Stimulated activated CD4-positive, alpha-beta T cell treated with anti-CD3 and anti-CD28 coated beads, Interleukin-2, amount 100 ng/mL, for 24 hours (primary cell): ENCODE measurements at regions not wholly inside any gene's neighbourhood (a gene's known extent, or its start where the extent isn't known, plus 50 kb on each side); places are given as distances from the start of the nearest gene placed in this dataset.
"Not testable (repeated sequence)": the region's sequence is repeated elsewhere in the genome, so short reads cannot be mapped to it uniquely, and the experiment has no call there.

Experiments
- DNase-seq, 2 donors: peaks; one replicate each; pipeline ENCODE4 v3.0.0-alpha.2; 2020

DNA sequence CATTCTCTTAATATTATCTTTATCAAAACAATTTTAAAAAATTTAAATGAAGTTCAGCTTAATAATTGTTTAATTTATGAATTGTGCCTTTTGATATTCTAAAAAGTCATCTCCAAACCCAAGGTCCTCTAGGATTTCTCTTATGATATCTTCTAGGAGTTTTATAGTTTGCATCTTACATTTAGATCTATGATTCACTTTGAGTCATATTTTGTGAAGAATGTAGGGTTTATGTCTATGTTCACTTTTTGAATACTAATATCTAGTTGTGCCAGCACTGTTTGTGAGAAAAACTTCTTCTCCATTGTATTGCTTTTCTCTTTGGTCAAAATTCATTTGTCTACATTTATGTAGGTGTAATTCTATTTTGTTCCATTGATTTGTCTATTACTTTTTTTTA, 1068.4 kb upstream of the SPRY2 start:
- DNase-seq: no peak

GRCh38 chr13:81408647-81409046, 1067.7 kb upstream of the SPRY2 start:
- no peak for DNase-seq

- DNase-seq: no peak
These were observed 1065.8 kb upstream of the SPRY2 start for GRCh38 chr13:81406639-81407292.

- DNase-seq: no peak
These were observed 1065.1 kb upstream of the SPRY2 start for GRCh38 chr13:81406022-81406421.

GRCh38 chr13:81396192-81396591, 1055.3 kb upstream of the SPRY2 start:
- no peak for DNase-seq

GRCh38 chr13:81395368-81395767, 1054.4 kb upstream of the SPRY2 start:
- DNase-seq: no peak

- DNase-seq: no peak
These were observed 1053.7 kb upstream of the SPRY2 start for GRCh38 chr13:81394640-81395039.

- no peak for DNase-seq
These were observed 1052.8 kb upstream of the SPRY2 start for GRCh38 chr13:81393721-81394120.

GRCh38 chr13:81393110-81393509, 1052.2 kb upstream of the SPRY2 start:
- no peak for DNase-seq

- DNase-seq: no peak
These were observed 1047.5 kb upstream of the SPRY2 start for GRCh38 chr13:81388400-81388799.

GRCh38 chr13:81383444-81383843, 1042.5 kb upstream of the SPRY2 start:
- no peak for DNase-seq

GRCh38 chr13:81382246-81382645, 1041.3 kb upstream of the SPRY2 start:
- no peak for DNase-seq

- no peak for DNase-seq
These were observed 1040.6 kb upstream of the SPRY2 start for GRCh38 chr13:81381560-81381959.

DNA sequence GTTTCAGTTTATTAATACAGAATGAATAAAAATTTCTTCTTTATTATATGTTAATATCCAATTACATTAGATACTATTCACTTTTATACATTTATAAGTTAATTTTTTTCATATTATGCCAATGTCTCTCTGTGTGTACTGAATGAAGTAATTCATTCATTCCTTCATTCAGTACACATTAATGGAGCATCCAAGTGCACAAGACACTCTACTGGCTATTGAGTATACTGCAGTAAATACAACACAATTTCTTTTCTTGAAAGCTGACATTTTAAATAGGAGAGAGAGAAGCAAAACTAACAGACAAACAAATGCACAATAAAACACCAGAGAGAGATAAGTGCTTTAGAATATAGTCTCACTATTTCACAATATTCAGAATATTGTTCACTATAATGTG, 1038.3 kb upstream of the SPRY2 start:
- DNase-seq: no peak

DNA sequence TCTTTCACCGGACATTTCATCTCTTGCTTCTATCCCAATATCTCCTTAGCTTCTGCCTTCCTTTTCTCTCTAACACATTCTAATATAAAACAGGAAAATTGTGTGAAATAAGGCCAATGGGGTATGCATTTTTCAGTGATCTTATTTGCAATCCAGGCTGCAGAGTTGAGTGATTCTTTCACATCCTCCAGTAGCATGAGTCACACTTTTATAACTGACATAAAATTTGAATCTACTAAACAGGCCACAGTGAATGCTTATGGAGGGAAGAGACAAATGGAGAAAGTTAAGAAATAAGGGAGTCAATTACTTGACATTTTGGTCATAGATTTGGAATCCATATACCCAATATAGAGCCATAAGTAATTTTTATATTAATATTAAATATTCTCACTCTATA, 1037.0 kb upstream of the SPRY2 start:
- DNase-seq: no peak

GRCh38 chr13:81375709-81376108, 1034.8 kb upstream of the SPRY2 start:
- no peak for DNase-seq

- DNase-seq: not testable (repeated sequence)
These were observed 1021.8 kb upstream of the SPRY2 start for GRCh38 chr13:81362711-81363110.

GRCh38 chr13:81350056-81350455, 1009.1 kb upstream of the SPRY2 start:
- no peak for DNase-seq

DNA sequence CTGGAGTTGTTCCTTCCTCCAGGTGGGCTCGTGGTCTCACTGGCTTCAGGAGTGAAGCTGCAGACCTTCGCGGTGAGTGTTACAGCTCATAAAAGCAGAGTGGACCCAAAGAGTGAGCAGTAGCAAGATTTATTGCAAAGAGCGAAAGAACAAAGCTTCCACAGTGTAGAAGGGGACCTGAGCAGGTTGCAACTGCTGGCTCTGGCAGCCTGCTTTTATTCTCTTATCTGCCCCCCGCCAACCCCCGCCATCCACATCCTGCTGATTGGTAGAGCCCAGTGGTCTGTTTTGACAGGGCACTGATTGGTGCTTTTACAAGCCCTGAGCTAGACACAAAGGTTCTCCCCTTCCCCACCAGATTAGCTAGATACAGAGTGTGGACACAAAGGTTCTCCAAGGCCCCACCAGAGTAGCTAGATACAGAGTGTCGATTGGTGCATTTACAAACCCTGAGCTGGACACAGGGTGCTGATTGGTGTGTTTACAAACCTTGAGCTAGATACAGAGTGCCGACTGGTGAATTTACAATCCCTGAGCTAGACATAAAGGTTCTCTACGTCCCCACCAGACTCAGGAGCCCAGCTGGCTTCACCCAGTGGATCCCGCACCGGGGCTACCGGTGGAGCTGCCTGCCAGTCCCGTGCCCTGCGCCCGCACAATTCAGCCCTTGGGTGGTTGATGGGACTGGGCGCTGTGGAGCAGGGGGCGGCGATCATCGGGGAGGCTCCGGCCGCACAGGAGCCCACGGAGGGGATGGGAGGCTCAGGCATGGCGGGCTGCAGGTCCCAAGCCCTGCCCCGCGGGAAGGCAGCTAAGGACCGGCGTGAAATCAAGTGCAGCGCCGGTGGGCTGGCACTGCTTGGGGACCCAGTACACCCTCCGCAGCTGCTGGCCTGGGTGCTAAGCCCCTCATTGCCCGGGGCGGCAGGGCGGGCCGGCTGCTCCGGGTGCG, 999.5 kb upstream of the SPRY2 start:
- not testable (repeated sequence) for DNase-seq

- DNase-seq: not testable (repeated sequence)
These were observed 998.7 kb upstream of the SPRY2 start for GRCh38 chr13:81339666-81340065.

DNA sequence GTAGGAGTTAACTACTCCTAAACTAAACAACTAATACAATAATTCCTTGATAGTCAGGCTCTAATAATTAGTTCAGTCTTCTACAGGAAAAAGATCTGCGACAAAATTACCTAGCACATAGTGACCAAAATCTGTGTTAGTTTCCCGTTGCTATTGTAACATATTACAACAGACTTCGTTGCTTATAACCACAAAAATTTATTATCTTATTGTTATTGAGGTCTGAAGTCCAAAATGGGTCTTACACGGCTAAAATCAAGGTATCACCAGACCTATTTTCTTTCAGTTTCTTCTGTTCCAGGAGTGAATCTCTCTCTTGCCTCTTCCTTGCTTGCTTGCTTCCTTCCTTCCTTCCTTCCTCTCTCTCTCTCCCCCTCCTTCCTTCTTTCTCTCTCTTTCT, 993.6 kb upstream of the SPRY2 start:
- DNase-seq: no peak

DNA sequence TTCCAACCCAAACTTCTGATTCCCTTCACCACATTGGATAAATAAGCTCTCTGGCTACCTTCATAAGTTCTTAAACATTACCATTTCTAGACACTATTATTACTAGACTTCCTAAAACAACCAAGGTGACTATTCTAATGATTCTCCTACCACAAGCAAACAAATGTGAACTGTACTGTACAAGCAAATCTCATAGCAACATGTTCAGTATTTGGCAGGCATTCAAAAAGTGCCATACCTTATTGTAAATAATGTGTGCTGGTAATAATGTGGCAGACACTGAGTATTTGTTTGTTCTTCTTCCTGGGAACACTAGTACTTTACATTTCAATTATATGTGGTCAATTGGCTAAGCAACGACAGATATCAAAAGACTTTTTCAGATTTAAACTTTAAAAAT, 986.0 kb upstream of the SPRY2 start:
- no peak for DNase-seq

GRCh38 chr13:81320516-81320915, 979.6 kb upstream of the SPRY2 start:
- DNase-seq: no peak

DNA sequence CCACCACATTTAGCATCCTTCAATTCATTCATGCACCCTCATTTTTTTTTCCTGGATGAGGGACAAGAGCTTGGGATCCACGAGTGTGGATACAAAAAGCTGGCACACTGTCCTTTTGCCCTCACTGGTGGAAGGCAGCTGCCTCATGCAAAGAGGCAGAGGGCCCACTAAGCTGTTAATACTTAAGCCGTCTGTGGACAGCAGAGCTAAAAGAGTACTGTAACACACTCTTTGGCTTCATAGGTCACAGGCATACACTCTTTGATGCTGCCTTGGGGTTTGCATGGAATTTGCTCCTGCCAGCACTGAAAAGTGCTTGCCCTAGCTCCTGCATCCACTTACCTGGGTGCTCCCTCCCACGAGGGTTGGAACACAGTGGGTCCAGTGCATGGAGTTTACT, 978.4 kb upstream of the SPRY2 start:
- no peak for DNase-seq
